ENCODE measurements at regions not wholly inside any gene's neighbourhood (a gene's known extent, or its start where the extent isn't known, plus 50 kb on each side); places are given as distances from the start of the nearest gene placed in this dataset.

- no peak for DNase-seq
Observed at GRCh38 chr19:33900817-33901216, 104.1 kb downstream of the KCTD15 start.

- no peak for DNase-seq
Observed at GRCh38 chr19:33902395-33902794, 105.7 kb downstream of the KCTD15 start.

DNA sequence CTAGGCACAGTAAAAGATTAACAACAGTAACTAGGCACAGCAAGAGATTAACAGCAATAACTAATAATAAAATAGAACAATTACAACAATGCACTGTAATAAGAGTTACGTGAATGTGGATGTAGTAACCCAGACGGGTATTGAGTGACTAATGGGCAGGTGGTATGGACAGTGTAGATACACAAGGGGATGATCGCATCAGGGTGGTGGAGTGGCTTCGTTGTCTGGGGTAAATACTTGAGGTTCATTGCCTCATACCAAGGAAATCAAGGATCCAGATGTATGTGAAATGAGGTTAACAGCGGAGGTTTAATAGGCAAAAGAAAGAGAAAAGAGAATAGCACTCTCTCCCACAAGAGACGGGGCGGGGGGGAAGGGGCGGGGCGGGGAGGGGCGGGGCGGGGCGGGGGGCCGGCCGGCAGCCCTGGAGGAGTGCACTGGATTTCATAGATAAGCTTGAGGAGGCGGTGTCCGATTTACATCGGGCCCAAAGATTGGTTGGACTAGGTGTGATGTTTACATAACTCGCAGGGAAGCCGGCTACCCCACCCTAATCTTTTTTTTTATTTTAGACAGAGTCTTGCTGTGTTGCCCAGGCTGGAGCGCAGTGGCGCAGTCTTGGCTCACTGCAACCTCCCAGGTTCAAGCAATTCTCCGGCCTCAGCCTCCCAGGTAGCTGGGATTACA, 106.3 kb downstream of the KCTD15 start:
- peak; percentile 62 for DNase-seq

GRCh38 chr19:33903489-33903850, 106.8 kb downstream of the KCTD15 start:
- DNase-seq, result peak; percentile 92

DNA sequence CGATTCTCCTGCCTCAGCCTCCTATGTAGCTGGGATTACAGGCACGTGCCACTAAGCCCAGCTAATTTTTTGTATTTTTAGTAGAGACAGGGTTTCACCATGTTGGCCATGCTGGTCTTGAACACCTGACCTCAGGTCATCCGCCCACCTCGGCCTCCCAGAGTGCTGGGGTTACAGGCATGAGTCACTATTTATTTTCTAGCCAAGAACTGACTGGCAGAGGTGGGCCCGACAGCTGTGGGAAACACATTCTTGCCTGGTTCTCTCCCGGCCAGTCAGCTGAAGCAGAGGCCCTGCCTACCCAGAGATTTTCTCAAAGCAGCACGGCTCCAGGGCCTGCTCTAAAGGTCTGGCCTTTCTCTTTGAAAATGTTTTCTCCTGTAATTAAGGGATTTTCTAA, 108.0 kb downstream of the KCTD15 start:
- DNase-seq, result no peak

DNA sequence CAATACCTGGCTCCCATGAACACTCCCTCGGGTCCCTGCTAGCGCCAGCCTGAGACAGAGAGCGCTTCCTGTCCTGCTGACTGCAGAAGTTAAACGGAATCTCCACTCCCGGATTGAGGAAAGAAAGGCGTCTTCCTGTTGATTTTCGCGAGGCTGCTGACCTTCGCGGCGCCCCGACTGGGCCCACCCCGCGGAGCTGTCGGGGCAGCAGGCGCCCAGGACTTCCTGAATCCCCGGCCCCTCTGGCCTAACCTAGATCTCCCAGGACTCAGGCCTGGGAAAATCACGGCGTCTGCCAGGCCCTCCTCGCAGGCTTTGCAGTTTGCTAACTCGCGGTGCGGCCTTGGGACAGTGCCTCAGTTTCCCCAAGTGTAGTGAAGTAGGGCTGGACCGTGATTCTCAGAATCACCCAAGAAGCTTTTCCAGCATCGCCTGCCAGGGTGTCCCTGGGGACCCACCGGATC, 108.8 kb downstream of the KCTD15 start:
- DNase-seq, result no peak

GRCh38 chr19:33905937-33906577, 109.4 kb downstream of the KCTD15 start:
- DNase-seq, result no peak

DNA sequence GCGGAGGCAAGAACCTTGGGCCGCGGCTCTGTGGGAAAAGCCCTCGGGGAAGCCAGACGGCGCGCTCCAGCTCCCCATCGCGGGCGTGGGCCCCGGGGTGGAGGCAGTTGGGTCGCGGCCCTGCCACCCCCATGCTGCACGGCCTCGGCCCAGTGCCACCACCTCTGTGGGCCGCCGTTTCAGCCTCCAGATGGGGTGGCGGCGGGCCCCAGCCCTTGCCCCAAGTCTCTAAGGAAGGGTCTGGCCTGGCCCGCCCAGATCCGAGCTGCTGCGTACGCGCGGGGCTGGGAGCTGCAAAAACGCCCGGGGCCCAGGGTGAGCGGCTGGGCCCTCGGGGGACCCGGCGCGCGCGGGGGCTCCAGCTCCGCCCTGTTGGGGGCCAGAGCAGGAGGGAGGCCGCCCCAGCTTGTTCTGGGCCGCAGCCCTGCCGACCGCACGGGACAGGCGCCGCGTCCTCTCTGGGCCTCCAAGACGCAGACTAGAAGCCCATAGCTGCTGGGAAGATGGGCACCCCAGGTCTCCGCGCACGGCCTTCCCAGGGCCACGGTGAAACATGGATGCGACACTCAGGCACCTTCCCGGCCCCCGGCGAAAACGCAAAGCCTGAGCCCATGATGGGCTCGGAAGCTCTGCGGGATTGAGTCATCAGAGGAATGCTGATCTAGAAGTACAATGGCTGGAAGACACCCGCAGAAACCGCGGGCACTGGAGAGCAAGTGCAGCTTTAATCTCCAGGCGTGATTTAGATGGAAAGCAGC, 110.1 kb downstream of the KCTD15 start:
- DNase-seq, result no peak

- no peak for DNase-seq
Observed at GRCh38 chr19:33910922-33911321, 114.3 kb downstream of the KCTD15 start.

DNA sequence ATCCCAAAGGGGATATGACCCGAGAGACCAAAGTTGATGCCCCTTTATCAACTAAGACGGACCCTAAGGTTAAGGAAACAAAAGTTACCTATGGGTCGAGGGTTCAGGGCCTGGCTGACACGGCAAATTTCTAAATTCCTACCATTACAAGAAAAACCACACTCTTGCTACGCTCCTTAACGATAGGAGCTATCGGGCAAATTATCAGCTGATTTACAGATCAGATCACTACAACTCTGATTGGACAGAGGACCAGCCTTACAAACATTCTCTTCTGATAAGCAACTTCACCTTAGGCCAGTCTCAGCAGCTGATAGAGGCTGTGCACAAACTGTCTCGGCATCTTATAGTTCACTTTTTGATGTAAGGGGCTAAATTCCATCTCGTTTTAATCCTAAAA, 117.9 kb downstream of the KCTD15 start:
- DNase-seq, result no peak

- DNase-seq, result no peak
Observed at GRCh38 chr19:33916792-33917191, 120.1 kb downstream of the KCTD15 start.

DNA sequence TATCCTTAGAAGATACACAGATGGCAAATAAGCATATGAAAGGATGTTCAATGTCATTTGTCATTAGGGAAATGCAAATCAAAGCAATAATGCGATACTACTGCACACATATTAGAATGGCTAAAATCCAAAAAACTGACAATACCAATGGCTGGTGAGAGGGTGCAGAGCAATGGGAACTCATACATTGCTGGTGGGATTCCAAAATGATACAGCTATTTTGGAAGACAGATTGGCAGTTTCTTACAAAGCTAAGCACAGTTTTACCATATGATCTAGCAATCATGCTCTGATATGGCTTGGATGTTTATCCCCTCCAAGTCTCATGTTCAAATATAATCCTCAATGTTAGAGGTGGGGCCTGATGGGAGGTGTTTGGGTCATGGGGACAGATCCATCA, 122.6 kb downstream of the KCTD15 start:
- DNase-seq, result no peak

DNA sequence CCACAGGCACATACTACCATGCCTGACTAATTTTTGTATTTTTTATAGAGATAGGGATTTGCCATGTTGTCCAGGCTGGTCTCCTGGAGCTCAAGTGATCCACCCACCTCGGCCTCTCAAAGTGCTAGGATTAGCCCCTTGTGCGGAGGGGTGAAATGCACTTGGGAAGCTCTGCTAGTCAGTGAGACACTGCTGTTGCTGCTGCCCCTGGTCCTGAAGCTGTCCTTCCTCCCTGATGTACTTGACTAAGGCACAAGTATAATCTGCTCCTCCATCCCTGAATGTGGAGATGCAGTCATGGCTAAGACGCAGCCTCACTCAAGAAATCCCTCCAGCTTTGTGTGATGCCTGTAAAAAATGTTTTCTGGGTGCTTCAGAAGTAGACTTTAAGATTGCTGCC, 124.5 kb downstream of the KCTD15 start:
- DNase-seq, result no peak

DNA sequence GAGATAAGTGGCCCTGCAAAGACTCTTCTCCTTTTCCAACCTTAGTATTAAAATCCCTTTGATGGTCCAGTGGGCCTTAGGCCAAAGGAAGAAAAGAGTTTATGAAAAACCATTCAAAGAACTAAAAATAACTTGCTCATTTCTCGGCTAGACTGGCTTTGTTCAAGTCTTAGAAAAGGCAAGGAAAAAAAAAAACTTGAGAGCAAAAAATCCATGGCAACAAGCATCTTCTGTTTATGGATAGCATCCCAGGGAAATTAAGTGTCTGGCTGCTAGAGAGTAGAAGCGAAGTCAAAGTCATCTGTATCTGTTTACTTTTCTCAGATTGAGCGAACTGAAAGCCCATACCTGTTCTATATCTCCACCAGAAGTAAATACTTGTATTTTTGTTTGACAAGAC, 129.6 kb downstream of the KCTD15 start:
- DNase-seq, result no peak

DNA sequence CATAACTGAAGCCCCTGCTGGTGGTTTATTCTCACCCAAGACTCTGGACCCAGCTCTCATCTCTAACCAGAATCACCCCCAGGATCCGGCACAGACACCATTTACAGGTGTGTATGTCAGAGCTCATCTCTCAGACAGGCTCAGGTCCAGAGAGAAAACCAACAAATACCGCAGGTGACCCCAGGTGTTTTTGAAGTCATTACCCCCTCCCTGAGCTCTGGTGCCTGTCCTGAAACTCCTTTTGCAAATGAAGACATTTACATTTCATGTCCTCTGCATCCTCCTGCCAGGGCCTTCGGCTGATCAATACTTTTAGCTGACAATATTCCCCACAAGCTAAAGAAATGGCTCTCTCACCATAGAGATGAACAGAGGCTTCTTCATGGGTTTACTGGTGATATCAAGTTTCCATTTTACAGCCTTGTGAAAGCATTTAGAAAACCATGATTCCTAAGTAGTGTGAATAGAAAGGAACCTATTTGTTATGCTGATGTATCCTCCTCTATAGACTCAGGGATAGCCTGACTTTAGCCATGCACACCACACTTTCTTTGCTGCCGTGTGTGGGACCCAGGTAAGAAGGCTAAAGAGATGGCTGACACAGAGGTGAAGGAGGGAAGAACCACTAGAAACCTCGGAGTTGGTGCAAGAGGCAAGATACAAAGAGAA, 131.3 kb downstream of the KCTD15 start:
- no peak for DNase-seq

DNA sequence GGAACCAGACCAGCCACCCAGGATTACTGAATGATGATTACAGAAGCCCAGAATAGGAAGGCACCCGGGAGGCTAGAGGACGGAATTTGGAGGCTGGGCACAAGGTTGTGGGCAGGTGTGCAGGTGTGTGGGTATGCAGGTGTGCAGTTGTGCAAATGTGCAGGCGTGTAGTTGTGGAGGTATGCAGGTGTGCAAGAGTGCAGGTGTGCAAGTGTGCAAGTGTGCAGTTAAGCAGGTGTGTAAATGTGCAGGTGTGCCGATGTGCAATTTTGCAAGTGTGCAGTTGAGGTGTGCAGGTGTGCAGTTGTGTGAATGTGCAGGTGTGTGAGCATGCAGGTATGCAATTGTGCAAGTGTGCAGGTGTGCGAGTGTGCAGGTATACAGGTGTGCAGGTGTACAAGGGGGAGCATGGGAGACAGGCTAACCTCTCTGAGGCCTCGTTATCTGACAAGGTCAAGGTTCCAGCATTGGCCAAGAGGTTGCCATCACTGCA, 131.8 kb downstream of the KCTD15 start:
- no peak for DNase-seq

- no peak for DNase-seq
Observed at GRCh38 chr19:33933931-33934330, 137.3 kb downstream of the KCTD15 start.

DNA sequence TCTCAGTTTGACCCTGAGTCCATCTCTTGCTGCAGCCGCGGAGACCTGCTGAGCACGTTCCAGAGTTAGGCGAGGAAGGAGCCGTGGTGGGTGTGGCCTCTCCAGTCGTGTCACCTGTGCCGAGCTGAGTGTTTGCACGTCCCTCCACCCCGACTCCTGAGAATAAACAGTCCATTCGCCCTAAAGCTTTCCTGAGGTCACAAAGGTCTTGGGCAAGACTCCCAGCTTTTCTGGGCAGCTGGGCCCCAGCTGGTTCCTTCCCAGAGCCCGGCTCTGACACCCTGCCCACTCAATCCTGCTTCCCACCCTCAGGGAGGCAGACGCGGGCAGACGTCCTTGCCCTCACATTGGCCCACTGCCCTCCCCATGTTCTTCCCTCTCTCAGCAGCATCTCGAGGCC, 142.2 kb downstream of the KCTD15 start:
- no peak for DNase-seq

GRCh38 chr19:33941133-33941532, 144.5 kb downstream of the KCTD15 start:
- DNase-seq, result no peak

DNA sequence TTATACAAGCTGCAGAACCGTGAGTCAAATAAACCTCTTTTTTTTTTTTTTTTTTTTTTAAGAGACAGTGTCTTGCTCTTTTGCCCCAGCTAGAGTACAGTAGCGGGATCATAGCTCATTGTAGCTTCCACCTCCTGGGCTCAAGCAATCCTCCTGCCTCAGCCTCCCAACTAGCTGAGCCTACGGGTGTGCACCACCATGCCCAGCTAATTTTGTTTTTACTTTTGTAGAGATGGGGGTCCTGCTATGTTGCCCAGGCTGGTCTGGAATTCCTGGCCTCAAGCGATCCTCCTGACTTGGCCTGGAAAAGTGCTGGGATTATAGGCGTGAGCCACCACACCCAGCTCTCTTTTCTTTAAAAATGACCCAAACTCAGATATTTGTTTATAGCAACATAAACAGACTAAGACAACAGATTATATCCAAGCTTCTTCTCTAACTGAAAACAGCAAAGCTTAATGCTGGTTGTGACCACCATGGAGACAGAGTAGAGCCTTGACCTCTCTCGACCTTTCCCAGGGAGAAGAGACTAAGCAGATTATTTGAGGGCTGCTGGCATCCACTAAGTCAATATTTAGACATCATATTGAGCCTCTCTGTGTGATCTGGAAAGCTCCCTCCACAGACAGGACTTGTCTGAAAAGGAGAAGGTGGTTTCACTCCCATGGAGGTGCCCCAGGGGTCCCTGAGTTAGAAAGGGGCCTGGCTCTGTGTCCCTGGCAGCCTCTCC, 150.0 kb downstream of the KCTD15 start:
- DNase-seq, result peak; percentile 61

DNA sequence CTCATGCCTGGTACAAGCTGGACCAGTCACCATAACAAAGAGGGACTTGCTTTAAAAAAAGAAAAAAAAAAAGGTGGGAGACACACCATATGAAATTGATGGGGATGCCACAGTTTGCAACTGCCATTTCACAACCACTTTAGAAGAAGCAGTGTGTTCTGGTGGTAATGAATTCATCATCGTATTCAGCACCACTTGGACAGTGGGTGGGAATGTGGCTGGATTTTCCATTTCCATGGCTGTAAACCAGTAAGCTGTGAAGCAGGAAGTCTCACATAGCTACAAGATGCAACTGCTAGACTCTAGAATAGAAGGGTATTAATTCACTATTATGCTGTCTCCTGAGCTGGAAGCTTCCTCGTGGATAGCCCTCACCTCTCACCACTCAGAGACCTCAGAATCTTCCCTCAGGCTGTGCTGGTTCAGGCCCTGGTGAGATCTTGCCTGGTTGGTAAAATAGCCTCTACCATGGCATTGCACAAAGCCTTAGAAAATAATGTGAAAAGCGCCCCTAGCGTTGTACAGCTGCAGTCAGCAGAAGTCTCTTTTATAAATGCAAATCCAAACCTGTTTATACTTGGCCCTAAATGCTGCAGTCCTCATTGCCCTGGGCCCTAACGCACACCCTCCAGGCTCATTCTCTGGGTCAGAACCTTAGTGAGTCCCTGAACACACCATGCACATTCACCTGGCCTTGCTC, 150.7 kb downstream of the KCTD15 start:
- DNase-seq, result peak; percentile 26

Data from NCI-H82 (cell line).